Stimulated activated CD8-positive, alpha-beta memory T cell treated with anti-CD3 and anti-CD28 coated beads, Interleukin-4, amount 100 ng/mL, for 48 hours (primary cell): ENCODE measurements at regions not wholly inside any gene's neighbourhood (a gene's known extent, or its start where the extent isn't known, plus 50 kb on each side); places are given as distances from the start of the nearest gene placed in this dataset.

Source experiments
- DNase-seq: peaks from one replicate; pipeline ENCODE4 v3.0.0-alpha.2; 2020

DNA sequence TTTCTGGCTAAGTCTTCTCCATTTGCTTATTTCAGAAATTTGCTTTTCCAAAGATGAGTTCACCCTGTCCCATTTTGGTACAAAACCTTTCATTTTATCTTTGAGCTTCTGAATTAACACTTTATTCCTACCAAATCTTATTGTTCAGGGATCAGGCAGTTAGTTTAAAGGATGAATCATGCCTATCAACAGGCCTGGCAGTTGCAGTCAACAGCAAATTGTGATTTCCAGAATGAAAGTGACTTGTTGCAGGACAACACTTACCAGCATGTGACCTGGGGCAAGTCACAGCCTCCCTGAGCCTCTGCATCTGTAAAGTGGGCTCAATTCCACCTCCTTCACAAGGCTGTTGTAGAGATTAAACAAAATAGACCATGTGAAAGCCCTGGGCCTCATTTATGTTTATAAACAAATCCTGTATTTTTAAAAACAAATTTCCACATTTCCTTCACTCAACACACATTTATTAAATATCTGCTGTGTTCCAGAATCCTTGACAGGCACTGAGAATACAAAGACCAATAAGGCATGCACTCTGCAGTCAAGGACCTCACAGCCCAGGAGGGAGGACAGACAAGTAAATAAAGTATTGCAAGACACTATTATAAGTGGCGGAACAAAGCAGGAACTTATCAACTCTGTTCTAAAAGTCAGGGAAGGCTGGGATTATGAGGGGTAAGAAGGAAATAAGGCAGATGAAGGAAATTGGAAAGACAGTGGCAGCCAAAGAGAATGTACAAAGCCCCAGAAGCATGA lies 359.1 kb upstream of the IL12A start:
- no peak for DNase-seq

GRCh38 chr3:159631226-159631625 lies 357.4 kb upstream of the IL12A start:
- no peak for DNase-seq

GRCh38 chr3:159632128-159632527 lies 356.5 kb upstream of the IL12A start:
- DNase-seq = no peak

- no peak for DNase-seq
Observed at GRCh38 chr3:159632851-159633250, 355.8 kb upstream of the IL12A start.

DNA sequence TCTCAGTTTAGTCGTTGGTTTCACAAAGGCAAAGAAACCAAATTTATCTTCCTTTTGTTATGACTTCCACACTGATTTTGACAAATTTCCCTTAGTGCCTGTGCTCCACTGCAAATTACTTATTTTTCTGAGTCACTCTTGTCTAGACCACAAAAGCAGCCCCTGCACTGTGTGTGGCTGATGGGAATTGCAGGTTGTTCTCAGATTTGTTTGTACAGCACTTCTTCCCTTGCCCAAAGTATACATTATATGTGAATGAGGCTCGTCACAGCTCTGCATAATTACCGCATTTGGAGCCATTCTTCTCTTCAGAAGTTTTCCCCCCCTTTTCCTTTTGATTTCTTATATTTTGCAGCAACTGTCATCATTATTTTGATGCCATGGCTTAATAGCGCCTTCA lies 354.2 kb upstream of the IL12A start:
- DNase-seq = no peak

DNA sequence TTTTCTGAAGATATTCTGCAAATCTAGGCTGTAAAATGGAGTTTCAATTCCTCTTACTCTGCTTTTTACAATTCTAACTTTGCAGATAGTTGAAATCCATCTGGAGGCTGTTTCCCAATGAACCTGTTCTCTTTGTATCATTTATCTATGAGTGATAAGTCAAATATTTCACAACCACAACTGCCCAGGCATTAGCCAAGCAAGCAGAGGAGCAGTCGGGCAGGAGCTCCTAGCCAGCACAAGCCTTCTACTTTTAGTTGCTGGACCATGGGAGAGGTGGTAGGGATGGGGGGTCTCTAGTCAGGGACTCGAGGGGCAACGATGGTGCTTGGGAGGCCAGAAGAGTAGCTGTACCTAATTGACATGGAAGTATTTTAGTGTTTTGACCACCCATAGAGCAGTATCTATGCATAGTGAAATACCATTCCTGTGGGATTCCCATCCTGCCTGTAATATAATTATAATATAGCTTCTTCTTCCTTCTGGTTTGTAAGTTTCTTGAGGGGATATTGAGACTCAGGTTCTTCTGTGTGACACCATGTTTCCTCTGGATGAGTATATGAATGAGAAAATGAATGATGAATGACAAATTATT lies 353.5 kb upstream of the IL12A start:
- no peak for DNase-seq

DNA sequence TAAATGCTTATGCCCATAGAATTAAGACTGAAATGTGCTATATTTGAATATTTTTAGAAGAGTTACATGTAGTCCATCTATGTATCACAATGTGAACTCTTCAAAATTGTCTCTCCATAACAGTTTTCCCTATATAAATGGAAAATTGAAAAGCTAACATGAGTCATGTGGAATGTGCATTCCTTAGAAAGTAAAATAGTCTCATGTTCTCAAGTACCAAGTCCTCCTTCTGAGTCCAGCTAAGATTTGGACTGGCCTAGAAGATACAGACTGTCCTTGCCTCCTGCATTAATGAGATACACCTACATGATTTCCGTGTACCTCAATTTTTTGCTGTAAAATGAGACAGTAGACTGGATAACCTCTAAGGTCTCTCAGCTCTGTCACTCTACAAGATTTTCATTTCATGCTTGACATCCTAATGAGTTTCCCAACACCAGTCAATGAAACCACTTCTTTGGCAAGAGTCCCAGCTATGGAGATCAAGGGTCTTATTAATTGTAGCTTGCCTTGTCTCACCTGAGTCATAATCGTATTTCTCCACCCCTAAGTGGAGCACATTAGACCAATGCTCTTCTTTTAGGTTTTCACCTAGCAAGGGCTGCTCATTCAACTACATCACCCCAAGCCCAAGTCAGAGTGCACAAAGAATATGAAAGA lies 350.6 kb upstream of the IL12A start:
- no peak for DNase-seq

DNA sequence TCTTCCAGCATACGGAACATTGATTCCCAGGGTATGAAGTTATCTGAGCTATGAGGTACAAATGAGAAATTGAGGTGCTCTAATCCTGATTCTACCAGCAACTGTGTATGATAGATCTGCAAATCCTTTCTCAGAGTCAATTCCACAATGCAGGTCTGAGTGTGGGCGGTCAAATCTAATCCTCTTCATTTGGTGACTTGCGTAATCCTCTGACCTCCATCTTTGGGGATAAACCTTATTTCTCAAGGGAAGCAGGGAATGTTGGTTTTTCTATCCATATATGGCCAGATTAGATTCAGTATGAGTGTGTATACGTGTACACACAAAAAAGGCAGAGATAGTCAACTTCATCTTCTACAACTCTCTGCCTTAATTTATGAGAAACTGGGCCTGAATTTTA lies 348.4 kb upstream of the IL12A start:
- no peak for DNase-seq

GRCh38 chr3:159643406-159643805 lies 345.2 kb upstream of the IL12A start:
- no peak for DNase-seq

DNA sequence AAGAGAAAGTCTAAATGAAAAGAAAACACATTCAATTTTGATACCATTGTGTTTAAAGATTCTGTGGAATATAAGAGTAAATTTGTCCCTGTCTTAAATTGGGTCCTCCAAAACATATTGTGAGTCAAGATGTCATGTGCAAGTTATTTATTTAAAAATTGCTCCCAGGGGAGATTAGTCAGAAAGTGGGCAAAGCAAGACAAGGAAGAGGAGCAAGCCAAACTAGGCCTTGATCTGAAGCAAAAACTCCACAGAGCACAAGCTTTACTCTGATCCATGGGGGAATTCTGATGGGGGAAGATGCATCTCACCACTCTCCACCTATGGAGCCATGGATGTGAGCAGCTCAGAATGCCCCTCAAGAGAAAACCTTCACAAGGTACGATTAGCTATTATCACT lies 342.8 kb upstream of the IL12A start:
- no peak for DNase-seq

- no peak for DNase-seq
Observed at GRCh38 chr3:159649951-159650350, 338.7 kb upstream of the IL12A start.

GRCh38 chr3:159650726-159651125 lies 337.9 kb upstream of the IL12A start:
- no peak for DNase-seq

DNA sequence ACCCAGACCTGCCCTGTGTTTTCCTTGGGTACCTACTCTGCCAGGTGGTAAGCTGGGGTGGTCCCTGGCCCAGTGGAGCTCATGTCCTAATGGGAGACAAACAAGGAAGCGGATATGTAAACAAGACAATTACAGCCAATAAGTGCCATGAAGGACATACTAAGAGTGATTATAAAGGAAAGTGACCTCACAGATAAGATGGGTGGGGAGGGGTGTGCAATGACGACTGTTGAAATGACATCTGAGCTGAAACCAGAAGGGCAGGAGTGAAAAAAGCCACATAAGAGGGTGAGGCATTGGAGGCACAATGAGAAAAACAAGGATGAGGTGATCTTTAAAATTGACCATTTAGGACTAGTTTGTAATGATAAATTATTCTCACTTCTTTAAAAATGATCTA lies 336.2 kb upstream of the IL12A start:
- no peak for DNase-seq

- DNase-seq = no peak
Observed at GRCh38 chr3:159654183-159655134, 334.2 kb upstream of the IL12A start.

- no peak for DNase-seq
Observed at GRCh38 chr3:159655202-159655601, 333.4 kb upstream of the IL12A start.

DNA sequence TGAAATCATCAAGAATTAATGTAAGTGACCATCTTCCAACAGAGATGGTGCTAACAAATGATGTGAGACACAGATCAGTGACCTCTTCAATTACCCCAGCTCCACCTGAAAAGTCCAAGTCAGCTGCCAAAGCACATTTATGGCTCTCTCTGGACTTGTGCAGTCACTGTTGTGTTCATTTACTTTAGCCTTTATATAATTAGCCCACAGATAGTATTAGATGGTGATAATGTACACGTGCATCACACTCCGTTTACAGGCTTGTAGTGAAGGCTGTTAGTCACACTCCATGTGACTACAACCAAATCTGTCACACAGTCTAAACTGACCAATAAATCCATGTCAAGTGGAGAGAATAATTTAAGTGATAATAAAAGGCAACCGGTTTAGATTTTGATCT lies 331.5 kb upstream of the IL12A start:
- no peak for DNase-seq

DNA sequence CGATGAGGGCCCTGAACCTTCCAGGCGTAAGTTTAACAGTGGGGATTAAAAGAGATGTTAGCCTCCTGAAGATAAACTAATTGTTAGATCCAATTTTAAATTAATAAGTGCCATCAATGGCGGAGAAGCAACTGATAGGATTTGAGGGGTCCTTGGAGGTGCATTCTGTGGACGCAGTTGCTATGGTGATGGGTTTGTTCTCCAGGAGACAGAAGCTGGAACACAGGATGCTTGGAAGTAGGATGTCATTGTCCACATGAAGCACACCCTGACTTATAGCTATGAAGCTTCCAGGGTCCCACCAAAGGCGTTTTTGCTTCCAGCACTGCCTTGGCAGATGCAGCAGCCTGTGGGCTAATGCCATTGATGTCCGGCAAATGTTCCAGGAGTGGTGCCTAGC lies 331.0 kb upstream of the IL12A start:
- DNase-seq = no peak

DNA sequence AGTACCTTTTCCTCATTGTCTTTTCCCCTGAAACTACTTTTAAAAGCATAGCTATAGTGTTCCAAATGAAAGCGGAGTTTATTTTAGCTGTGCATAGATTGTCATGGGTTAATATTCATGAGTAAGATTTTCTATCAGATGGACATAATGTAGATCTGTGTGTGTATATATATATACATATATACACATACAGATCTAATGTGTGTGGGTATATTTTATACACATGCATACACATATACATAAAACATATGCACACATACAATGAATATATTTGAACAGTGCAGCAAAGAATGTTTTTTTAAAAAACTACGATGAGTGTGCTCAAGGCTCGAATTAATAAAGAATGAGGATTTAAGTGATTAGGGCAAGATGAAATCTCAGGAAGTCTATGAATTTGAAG lies 328.3 kb upstream of the IL12A start:
- no peak for DNase-seq

DNA sequence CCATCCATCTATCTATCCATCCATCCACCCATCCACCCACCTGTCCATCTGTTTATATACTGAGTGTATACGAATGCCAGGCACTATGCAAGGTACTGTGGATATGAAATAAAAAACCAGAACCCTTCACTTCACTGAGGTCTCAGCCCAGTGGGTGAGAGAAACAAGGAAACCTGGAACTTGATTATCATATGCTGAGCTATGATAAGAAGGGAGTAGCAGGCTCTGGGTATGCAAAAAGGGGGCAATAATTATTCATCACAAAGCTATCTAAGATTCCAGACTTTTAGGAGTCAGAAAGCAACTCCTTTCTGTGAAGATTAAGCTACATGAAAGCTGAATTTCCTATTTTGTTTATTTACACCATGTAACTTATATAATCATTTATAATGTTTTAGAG lies 327.7 kb upstream of the IL12A start:
- DNase-seq = no peak

DNA sequence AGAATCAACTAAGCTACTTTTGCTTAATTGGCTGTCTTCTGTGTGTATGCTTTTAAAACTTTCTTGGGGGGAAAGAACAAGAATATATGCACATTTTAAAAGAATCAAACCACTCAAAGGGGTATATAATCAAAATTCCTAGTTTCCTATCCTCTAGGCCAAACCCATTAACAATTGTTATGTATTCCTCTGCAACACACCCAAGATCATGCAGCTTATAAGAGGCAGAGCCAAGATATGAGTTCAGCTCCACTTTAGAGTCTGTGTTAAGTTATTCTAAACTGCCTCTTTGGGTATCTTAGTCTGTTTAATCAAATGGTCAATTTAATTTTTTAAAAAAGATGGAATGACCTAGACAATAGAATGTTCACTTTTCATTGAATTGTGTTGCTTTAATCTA lies 326.1 kb upstream of the IL12A start:
- DNase-seq = no peak

DNA sequence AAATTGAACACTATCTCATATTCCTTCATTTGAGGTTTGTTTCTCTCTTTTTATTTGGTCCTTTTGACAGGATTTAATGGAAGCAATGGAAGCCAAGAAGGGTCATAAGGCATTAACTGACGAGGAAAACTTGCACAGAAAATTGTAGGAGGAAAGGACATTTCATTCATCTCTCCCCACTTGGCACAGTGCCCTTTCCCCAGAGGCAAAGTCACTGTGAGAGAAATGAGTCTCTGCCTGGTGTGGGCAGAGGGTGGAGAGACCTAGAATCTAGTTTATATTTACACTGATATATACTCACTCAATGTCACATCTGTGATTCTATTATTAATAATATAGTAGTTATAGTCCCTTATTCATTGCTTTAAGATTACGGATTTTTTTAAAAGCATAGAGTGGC lies 324.6 kb upstream of the IL12A start:
- no peak for DNase-seq

GRCh38 chr3:159664653-159665052 lies 324.0 kb upstream of the IL12A start:
- DNase-seq = no peak

- no peak for DNase-seq
Observed at GRCh38 chr3:159667261-159667660, 321.4 kb upstream of the IL12A start.
